ENCODE measurements at regions not wholly inside any gene's neighbourhood (a gene's known extent, or its start where the extent isn't known, plus 50 kb on each side); places are given as distances from the start of the nearest gene placed in this dataset.

- Mint-ChIP-seq H3K27me3 (ENCODE audit: low read depth, unreplicated experiment) (no peaks in the 10 kb centered on the region), H3K4me1 (ENCODE audit: low read depth, unreplicated experiment) (peaks cover 6% of the 10 kb centered on the region), H3K9me3 (ENCODE audit: unreplicated experiment) (no peaks in the 10 kb centered on the region), H3K27ac (ENCODE audit: unreplicated experiment) (no peak overlapping the region), H3K36me3 (ENCODE audit: low read depth, unreplicated experiment) (no peaks in the 10 kb centered on the region), H3K4me3 (ENCODE audit: unreplicated experiment) (no peak overlapping the region)
- H3K79me2 ChIP-seq (ENCODE audit: insufficient read depth, low read length), result no peaks in the 10 kb centered on the region
- H3K4me3 ChIP-seq (ENCODE audit: insufficient read depth, low read depth, low read length), result no peak overlapping the region
- H3K27me3 ChIP-seq (ENCODE audit: insufficient read depth, low read length), result no peaks in the 10 kb centered on the region
- no peak overlapping the region for H3K9ac ChIP-seq (ENCODE audit: low read length)
- no peaks in the 10 kb centered on the region for H4K20me1 ChIP-seq (ENCODE audit: insufficient read depth, low read length)
- H3K36me3 ChIP-seq (ENCODE audit: insufficient read depth, low read length), result no peaks in the 10 kb centered on the region
- DNase-seq (ENCODE audit: low read depth), result no peak
- H2AFZ ChIP-seq (ENCODE audit: low read depth, low read length), result no peak overlapping the region
- H3K4me1 ChIP-seq (ENCODE audit: insufficient read depth, low read length), result peaks cover 7% of the 10 kb centered on the region
- H3K4me2 ChIP-seq (ENCODE audit: low read length), result no peak overlapping the region
- H3K9me3 ChIP-seq (ENCODE audit: insufficient read depth, low read depth, low read length), result no peaks in the 10 kb centered on the region
- TF ChIP-seq, protein P1, sequence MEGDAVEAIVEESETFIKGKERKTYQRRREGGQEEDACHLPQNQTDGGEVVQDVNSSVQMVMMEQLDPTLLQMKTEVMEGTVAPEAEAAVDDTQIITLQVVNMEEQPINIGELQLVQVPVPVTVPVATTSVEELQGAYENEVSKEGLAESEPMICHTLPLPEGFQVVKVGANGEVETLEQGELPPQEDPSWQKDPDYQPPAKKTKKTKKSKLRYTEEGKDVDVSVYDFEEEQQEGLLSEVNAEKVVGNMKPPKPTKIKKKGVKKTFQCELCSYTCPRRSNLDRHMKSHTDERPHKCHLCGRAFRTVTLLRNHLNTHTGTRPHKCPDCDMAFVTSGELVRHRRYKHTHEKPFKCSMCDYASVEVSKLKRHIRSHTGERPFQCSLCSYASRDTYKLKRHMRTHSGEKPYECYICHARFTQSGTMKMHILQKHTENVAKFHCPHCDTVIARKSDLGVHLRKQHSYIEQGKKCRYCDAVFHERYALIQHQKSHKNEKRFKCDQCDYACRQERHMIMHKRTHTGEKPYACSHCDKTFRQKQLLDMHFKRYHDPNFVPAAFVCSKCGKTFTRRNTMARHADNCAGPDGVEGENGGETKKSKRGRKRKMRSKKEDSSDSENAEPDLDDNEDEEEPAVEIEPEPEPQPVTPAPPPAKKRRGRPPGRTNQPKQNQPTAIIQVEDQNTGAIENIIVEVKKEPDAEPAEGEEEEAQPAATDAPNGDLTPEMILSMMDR (IDR thresholded peaks at IDR 0.05; ENCODE audit: insufficient read depth, low read depth, low read length), result no peak
- no peak for TF ChIP-seq EZH2 (IDR thresholded peaks at IDR 0.05; ENCODE audit: insufficient read depth, low read length)
- H3K27ac ChIP-seq (ENCODE audit: low read depth, low read length), result no peak overlapping the region
- FAIRE-seq, result no peak
Measured at GRCh38 chr15:48066456-48066855, 54.3 kb upstream of the SLC24A5 start.
